ENCODE measurements at regions not wholly inside any gene's neighbourhood (a gene's known extent, or its start where the extent isn't known, plus 50 kb on each side); places are given as distances from the start of the nearest gene placed in this dataset.

DNA sequence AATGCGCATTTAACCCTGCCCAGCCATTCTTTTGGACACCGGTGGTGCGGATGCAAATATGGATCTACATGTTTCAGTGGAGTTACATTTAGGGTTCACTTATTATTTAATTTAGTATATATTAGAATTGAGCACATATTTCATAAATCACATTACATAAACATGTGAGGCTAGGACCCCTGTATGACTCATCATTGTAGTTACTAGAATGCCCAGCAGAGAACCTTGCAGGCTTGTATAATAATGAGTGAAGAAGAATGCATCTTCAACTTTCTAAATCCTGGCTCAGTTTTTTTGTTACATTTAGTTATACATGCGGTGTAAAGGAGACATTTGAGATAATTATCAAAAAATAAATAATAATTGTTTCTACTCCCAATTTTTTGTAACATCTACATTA lies 369.0 kb downstream of the ATP23 start:
- no CpG with 5 or more reads among the region's 4 CpGs for whole genome bisulfite sequencing (ENCODE audit: insufficient coverage)
- H3K36me3 ChIP-seq (replicated peaks in 1 of 2; ENCODE audit: control insufficient read depth in 1 of 2, insufficient read depth in 2 of 2, low read length in 2 of 2) = no peaks in the 10 kb centered on the region
- intact Hi-C loops (cut with micrococcal nuclease) = no loop called here
- TF ChIP-seq, protein P1, sequence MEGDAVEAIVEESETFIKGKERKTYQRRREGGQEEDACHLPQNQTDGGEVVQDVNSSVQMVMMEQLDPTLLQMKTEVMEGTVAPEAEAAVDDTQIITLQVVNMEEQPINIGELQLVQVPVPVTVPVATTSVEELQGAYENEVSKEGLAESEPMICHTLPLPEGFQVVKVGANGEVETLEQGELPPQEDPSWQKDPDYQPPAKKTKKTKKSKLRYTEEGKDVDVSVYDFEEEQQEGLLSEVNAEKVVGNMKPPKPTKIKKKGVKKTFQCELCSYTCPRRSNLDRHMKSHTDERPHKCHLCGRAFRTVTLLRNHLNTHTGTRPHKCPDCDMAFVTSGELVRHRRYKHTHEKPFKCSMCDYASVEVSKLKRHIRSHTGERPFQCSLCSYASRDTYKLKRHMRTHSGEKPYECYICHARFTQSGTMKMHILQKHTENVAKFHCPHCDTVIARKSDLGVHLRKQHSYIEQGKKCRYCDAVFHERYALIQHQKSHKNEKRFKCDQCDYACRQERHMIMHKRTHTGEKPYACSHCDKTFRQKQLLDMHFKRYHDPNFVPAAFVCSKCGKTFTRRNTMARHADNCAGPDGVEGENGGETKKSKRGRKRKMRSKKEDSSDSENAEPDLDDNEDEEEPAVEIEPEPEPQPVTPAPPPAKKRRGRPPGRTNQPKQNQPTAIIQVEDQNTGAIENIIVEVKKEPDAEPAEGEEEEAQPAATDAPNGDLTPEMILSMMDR (IDR thresholded peaks at IDR 0.05) = no peak
- H3K36me3 Mint-ChIP-seq = no peaks in the 10 kb centered on the region
- no peak overlapping the region for H3K4me2 ChIP-seq (replicated peaks; ENCODE audit: extremely low read depth, low read length, poor library complexity, severe bottlenecking)
- no peaks in the 10 kb centered on the region for H3K27me3 Mint-ChIP-seq (ENCODE audit: low read depth in 3 of 3)
- H3K4me3 Mint-ChIP-seq = no peak overlapping the region
- DNase-seq = no peak
- no peak overlapping the region for H3K9ac ChIP-seq (ENCODE audit: insufficient read depth, low read length, poor library complexity, severe bottlenecking)
- H3K9me3 Mint-ChIP-seq = peaks cover 0 to 10% (median 2%) of the 10 kb centered on the region in 7 donors
- no peaks in the 10 kb centered on the region for H3K79me2 ChIP-seq (ENCODE audit: insufficient read depth, low read length)
- no peak overlapping the region for H3K27ac Mint-ChIP-seq
- H3K4me1 ChIP-seq (ENCODE audit: control insufficient read depth in 1 of 2, insufficient read depth in 2 of 2, low read length in 2 of 2) = no peaks in the 10 kb centered on the region
- H4K20me1 ChIP-seq (ENCODE audit: insufficient read depth, low read length) = no peaks in the 10 kb centered on the region
- no peaks in the 10 kb centered on the region for H3K9me3 ChIP-seq (replicated peaks in 1 of 2; ENCODE audit: control insufficient read depth in 1 of 2, insufficient read depth in 1 of 2, low read length in 2 of 2)
- H2AFZ ChIP-seq (ENCODE audit: insufficient read depth, low read depth, low read length, poor library complexity, severe bottlenecking) = no peak overlapping the region
- no peak overlapping the region for H3K4me3 ChIP-seq (replicated peaks in 1 of 3; ENCODE audit: low read depth in 2 of 3, low read length in 3 of 3)
- no peaks in the 10 kb centered on the region for H3K4me1 Mint-ChIP-seq
- H3K27ac ChIP-seq (ENCODE audit: low read depth in 1 of 2, low read length in 2 of 2) = no peak overlapping the region
- no peaks in the 10 kb centered on the region for H3K27me3 ChIP-seq (ENCODE audit: control insufficient read depth in 2 of 2, insufficient read depth in 2 of 2, low read length in 2 of 2)

DNA sequence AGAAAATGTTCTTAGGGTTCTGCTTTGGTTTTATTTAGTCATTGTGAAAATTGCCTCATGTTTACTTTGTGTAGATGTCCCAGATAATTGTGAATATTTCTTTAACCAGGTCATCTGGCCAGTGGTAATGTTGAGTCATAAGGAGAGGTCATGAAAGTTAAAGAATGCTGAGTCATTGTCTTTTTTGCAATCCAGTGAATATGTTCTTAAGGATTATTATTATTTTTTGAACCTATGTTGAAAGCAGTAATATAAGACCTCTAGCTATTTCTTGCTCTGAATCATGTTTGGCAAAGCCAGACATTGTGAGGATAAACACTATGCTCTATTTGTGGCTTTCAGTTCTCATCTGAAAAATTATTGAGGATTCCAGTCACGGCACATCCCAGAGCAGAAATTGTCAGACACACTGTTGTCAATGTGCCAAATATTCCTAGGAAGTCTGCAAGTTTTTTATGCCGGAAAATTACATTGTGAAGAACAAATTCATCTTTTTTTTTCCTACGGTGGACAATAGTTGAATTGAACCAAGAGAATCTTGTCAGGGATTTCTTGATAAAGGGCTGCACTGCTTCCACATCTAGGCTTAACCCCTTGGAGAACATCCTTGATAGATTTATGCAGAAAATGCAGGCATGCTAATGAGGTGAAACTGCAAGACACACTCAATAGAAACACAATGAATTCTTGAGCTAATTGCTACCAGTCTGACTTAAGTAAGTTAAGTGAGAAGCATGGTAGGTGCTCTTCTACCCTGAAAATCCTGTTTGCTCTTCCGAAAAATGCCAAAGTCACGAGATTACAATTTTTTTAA lies 369.6 kb downstream of the ATP23 start:
- H3K4me3 ChIP-seq (replicated peaks in 1 of 3; ENCODE audit: low read depth in 2 of 3, low read length in 3 of 3) = no peak overlapping the region
- Mint-ChIP-seq H3K27ac (no peak overlapping the region), H3K9me3 (peaks cover 0 to 10% (median 0%) of the 10 kb centered on the region in 7 donors), H3K36me3 (no peaks in the 10 kb centered on the region), H3K4me3 (no peak overlapping the region), H3K4me1 (no peaks in the 10 kb centered on the region), H3K27me3 (ENCODE audit: low read depth in 3 of 3) (no peaks in the 10 kb centered on the region)
- H3K27me3 ChIP-seq (ENCODE audit: control insufficient read depth in 2 of 2, insufficient read depth in 2 of 2, low read length in 2 of 2) = no peaks in the 10 kb centered on the region
- H3K4me2 ChIP-seq (replicated peaks; ENCODE audit: extremely low read depth, low read length, poor library complexity, severe bottlenecking) = no peak overlapping the region
- no peak overlapping the region for H3K9ac ChIP-seq (ENCODE audit: insufficient read depth, low read length, poor library complexity, severe bottlenecking)
- no peak for DNase-seq
- intact Hi-C loops (cut with micrococcal nuclease) = no loop called here
- no peaks in the 10 kb centered on the region for H3K79me2 ChIP-seq (ENCODE audit: insufficient read depth, low read length)
- H3K36me3 ChIP-seq (replicated peaks in 1 of 2; ENCODE audit: control insufficient read depth in 1 of 2, insufficient read depth in 2 of 2, low read length in 2 of 2) = no peaks in the 10 kb centered on the region
- no peak overlapping the region for H2AFZ ChIP-seq (ENCODE audit: insufficient read depth, low read depth, low read length, poor library complexity, severe bottlenecking)
- no peak overlapping the region for H3K27ac ChIP-seq (ENCODE audit: low read depth in 1 of 2, low read length in 2 of 2)
- no peaks in the 10 kb centered on the region for H3K4me1 ChIP-seq (ENCODE audit: control insufficient read depth in 1 of 2, insufficient read depth in 2 of 2, low read length in 2 of 2)
- no peaks in the 10 kb centered on the region for H3K9me3 ChIP-seq (replicated peaks in 1 of 2; ENCODE audit: control insufficient read depth in 1 of 2, insufficient read depth in 1 of 2, low read length in 2 of 2)
- no peaks in the 10 kb centered on the region for H4K20me1 ChIP-seq (ENCODE audit: insufficient read depth, low read length)
- TF ChIP-seq, protein P1 (IDR thresholded peaks at IDR 0.05) = no peak
- 100% methylated on average over 2 of the region's 5 CpGs for WGBS (ENCODE audit: insufficient coverage)

Data from CD14-positive monocyte (primary cell).